Adipocyte (in vitro differentiated cells): ENCODE measurements at regions not wholly inside any gene's neighbourhood (a gene's known extent, or its start where the extent isn't known, plus 50 kb on each side); places are given as distances from the start of the nearest gene placed in this dataset.

Experiments used
- DNase-seq: peaks from one replicate; pipeline ENCODE4 v3.0.0-alpha.2; 2015; ENCODE audit warnings: low read depth
- H3K27me3 ChIP-seq: replicated peaks from 2 replicates; pipeline ENCODE4 v1.7.0; 2013; ENCODE audit warnings: mild to moderate bottlenecking, low read length, moderate library complexity; ENCODE audit not compliant: control insufficient read depth, insufficient read depth
- H3K36me3 ChIP-seq: 2 replicates; pipeline ENCODE4 v1.7.0; 2013; ENCODE audit warnings: low read length, mild to moderate bottlenecking, moderate library complexity; ENCODE audit not compliant: control insufficient read depth, insufficient read depth, severe bottlenecking
- H3K4me1 ChIP-seq: 2 replicates; pipeline ENCODE4 v1.7.0; 2013; ENCODE audit warnings: mild to moderate bottlenecking, low read length, moderate library complexity; ENCODE audit not compliant: control insufficient read depth, insufficient read depth
- H3K4me3 ChIP-seq: 2 replicates; pipeline ENCODE4 v1.7.0; 2013; ENCODE audit warnings: mild to moderate bottlenecking, low read length, moderate library complexity
- H3K9ac ChIP-seq: 2 replicates; pipeline ENCODE4 v1.7.0; 2013; ENCODE audit warnings: mild to moderate bottlenecking, low read length, moderate library complexity
- H3K9me3 ChIP-seq: 2 replicates; pipeline ENCODE4 v1.7.0; 2013; ENCODE audit warnings: mild to moderate bottlenecking, low read length, moderate library complexity; ENCODE audit not compliant: control insufficient read depth

DNA sequence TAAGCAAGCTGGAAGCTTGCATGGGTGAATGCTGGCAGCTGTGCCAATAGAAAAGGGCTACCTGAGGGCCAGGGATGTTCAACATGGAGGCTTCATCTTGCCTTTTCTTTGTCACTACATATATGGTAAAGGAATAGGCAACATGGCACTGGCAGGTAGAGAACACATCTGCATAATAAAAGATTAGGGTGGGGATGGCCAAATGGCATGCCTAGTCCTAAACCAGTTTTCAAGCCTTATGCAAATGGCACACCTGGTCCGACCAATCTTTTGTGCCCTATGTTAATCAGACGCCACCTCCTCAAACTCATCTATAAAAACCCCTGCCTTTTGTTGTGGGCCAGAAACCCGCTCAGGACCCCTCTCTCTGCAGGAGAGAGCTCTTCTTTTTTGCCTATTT, 216.8 kb upstream of the PROK2 start:
- Histone ChIP-seq H3K4me3 (no peak overlapping the region), H3K27me3 (no peaks in the 10 kb centered on the region), H3K36me3 (no peaks in the 10 kb centered on the region), H3K9me3 (no peaks in the 10 kb centered on the region), H3K4me1 (peaks cover 14% of the 10 kb centered on the region), H3K9ac (no peak overlapping the region)
- no peak for DNase-seq

GRCh38 chr3:71998995-71999673, 214.2 kb upstream of the PROK2 start:
- Histone ChIP-seq H3K4me3 (no peak overlapping the region), H3K36me3 (no peaks in the 10 kb centered on the region), H3K4me1 (peaks cover 14% of the 10 kb centered on the region)

GRCh38 chr3:71997066-71997653, 212.2 kb upstream of the PROK2 start:
- H3K4me1 ChIP-seq: peaks cover 14% of the 10 kb centered on the region
- H3K4me3 ChIP-seq: no peak overlapping the region

More at GRCh38 chr3:71998995-71999673, 214.2 kb upstream of the PROK2 start:
- peak; percentile 58 for DNase-seq
- H3K9ac ChIP-seq: peak overlapping the region; percentile 16
- H3K9me3 ChIP-seq: no peaks in the 10 kb centered on the region
- no peaks in the 10 kb centered on the region for H3K27me3 ChIP-seq

GRCh38 chr3:71994906-71995305, 210.0 kb upstream of the PROK2 start:
- no peak overlapping the region for H3K9ac ChIP-seq
- no peak for DNase-seq
- no peaks in the 10 kb centered on the region for H3K9me3 ChIP-seq
- no peaks in the 10 kb centered on the region for H3K27me3 ChIP-seq
- H3K4me3 ChIP-seq: no peak overlapping the region
- peaks cover 14% of the 10 kb centered on the region for H3K4me1 ChIP-seq
- H3K36me3 ChIP-seq: no peaks in the 10 kb centered on the region

More at GRCh38 chr3:71997066-71997653, 212.2 kb upstream of the PROK2 start:
- no peak overlapping the region for H3K9ac ChIP-seq
- no peaks in the 10 kb centered on the region for H3K36me3 ChIP-seq
- DNase-seq: no peak
- H3K27me3 ChIP-seq: no peaks in the 10 kb centered on the region
- no peaks in the 10 kb centered on the region for H3K9me3 ChIP-seq

DNA sequence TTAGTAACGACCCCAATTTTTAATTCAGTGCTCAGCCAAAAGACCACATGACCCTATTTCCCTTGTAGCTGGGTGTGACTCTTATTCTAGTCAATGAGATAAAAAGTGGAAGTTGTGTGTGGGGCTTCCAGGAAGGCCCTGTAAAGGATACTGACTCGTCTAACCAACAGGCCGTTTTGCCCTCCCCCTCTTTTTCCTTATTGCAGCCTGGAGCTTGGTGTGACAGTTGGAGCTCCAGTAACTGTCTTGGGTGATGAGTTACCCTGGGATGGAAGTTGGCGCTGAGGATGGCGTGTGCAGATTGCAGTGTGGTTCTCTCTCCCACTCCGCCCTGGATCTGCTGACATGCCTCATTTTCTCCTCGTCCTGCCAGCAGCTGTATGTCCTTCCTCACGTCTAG, 209.3 kb upstream of the PROK2 start:
- H3K9me3 ChIP-seq: no peaks in the 10 kb centered on the region
- no peak for DNase-seq
- H3K4me3 ChIP-seq: no peak overlapping the region
- H3K36me3 ChIP-seq: no peaks in the 10 kb centered on the region
- no peaks in the 10 kb centered on the region for H3K27me3 ChIP-seq
- H3K4me1 ChIP-seq: peaks cover 7% of the 10 kb centered on the region
- no peak overlapping the region for H3K9ac ChIP-seq

DNA sequence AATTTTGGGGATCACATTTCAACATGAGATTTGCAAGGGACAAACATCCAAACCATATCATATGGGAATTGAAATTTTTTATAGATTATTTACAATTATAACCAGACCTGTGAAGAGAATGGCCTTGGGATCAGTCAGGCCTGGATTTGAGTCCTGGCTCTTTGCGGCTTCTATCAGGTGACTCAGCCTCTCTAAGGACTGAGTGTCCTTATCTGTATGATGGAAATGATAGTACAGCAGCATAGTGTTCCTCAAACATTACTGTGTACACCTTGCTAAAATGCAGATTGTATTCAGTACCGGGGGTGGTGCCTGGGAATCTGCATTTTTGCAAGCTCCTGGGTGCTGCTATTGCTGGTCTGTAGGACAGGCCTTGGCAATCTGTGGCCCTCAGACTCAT, 206.7 kb upstream of the PROK2 start:
- H3K4me3 ChIP-seq: no peak overlapping the region
- no peaks in the 10 kb centered on the region for H3K36me3 ChIP-seq
- H3K9me3 ChIP-seq: no peaks in the 10 kb centered on the region
- H3K9ac ChIP-seq: no peak overlapping the region
- peaks cover 1% of the 10 kb centered on the region for H3K4me1 ChIP-seq
- H3K27me3 ChIP-seq: no peaks in the 10 kb centered on the region
- DNase-seq: no peak

DNA sequence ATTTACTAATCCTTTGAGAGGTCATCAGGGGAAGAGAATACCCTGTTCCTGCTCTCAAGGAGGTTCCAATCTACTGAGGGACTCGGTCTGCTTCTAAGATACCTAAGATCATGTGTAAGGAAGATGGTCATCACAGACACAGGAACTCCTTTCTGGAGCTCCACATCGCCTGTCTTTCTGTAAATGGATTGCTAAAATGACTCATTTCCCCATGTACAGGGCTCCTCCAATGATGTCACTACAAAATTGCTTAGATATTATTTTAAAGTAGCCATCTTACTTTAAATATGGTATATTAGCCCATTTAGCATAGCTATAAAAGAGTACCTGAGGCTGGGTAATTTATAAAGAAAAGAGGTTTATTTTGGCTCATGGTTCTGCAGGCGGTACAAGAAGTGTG, 206.1 kb upstream of the PROK2 start:
- Histone ChIP-seq H3K27me3 (no peaks in the 10 kb centered on the region), H3K36me3 (no peaks in the 10 kb centered on the region), H3K9ac (no peak overlapping the region), H3K4me1 (peaks cover 7% of the 10 kb centered on the region), H3K4me3 (no peak overlapping the region), H3K9me3 (no peaks in the 10 kb centered on the region)
- DNase-seq: no peak

- no peak overlapping the region for H3K9ac ChIP-seq
- H3K9me3 ChIP-seq: no peaks in the 10 kb centered on the region
These were observed 205.6 kb upstream of the PROK2 start for GRCh38 chr3:71990545-71990944.

GRCh38 chr3:71989165-71989564, 204.2 kb upstream of the PROK2 start:
- Histone ChIP-seq H3K4me1 (peaks cover 12% of the 10 kb centered on the region), H3K27me3 (no peaks in the 10 kb centered on the region), H3K36me3 (no peaks in the 10 kb centered on the region), H3K9ac (no peak overlapping the region), H3K9me3 (no peaks in the 10 kb centered on the region), H3K4me3 (no peak overlapping the region)
- peak; percentile 10 for DNase-seq

More at GRCh38 chr3:71990545-71990944, 205.6 kb upstream of the PROK2 start:
- H3K4me3 ChIP-seq: no peak overlapping the region
- H3K36me3 ChIP-seq: no peaks in the 10 kb centered on the region
- DNase-seq: no peak
- H3K27me3 ChIP-seq: no peaks in the 10 kb centered on the region
- H3K4me1 ChIP-seq: peaks cover 8% of the 10 kb centered on the region

DNA sequence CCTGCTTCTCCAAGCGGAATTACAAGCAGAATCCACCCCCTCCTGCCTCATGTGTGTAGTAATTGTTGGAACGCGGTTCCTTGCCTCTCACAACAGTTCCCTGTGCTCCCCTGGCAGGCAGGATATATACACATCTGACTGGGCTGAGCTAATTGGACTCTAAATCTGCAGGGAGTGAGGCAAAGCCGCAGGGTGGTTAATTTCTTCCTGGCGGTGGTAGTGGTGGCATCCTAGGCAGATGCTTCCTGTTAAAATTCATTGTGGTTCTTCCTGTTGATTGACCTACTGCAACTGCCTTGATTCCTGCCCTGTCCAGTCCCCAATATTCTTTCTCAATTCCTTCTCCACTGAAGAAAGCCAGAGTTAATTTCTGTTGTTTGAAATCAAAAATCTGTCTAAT, 202.9 kb upstream of the PROK2 start:
- no peaks in the 10 kb centered on the region for H3K36me3 ChIP-seq
- H3K4me3 ChIP-seq: no peak overlapping the region
- H3K9ac ChIP-seq: no peak overlapping the region
- peaks cover 14% of the 10 kb centered on the region for H3K4me1 ChIP-seq
- H3K27me3 ChIP-seq: no peaks in the 10 kb centered on the region
- H3K9me3 ChIP-seq: no peaks in the 10 kb centered on the region
- peak; percentile 8 for DNase-seq

DNA sequence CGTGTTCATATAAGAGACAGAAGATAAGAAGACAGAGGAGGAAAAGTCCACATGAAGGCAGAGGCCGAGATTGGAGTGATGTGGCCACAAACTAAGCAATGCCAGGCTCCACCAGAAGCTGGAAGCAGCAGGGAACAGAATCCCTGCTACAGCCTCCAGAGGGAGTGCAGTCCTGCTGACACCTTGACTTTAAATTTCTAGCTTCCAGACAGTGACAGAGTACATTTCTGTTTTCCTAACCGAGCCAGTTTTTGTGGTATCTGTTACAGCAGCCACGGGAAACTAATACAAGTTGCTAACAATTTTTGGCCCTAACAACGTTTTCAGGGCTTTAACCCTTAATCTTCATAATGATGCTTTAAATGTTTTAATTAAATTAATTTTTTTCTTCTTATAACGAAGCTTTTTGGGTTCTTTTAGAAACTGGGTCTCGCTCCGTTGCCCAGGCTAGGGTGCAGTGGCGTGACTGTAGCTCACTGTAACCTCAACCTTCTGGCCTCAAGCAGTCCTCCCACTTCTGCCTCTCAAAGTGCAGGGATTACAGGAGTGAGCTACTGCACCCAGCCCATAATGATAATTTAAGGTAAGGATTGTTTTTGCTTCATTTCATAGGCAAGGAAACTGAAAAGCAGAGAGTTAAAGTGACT, 202.3 kb upstream of the PROK2 start:
- Histone ChIP-seq H3K4me1 (peaks cover 15% of the 10 kb centered on the region), H3K27me3 (no peaks in the 10 kb centered on the region), H3K9ac (no peak overlapping the region), H3K36me3 (no peaks in the 10 kb centered on the region), H3K9me3 (no peaks in the 10 kb centered on the region), H3K4me3 (no peak overlapping the region)
- peak; percentile 35 for DNase-seq
